GM12892 (cell line): ENCODE measurements at regions not wholly inside any gene's neighbourhood (a gene's known extent, or its start where the extent isn't known, plus 50 kb on each side); places are given as distances from the start of the nearest gene placed in this dataset.

Source experiments
- DNase-seq: peaks from one replicate; pipeline ENCODE4 v3.0.0; 2011; ENCODE audit not compliant: insufficient read length
- FAIRE-seq: peaks from 2 replicates; lab custom pipeline; 2011; peaks lifted over from hg19 to GRCh38; lab: Jason Lieb, UNC
- POLR2A ChIP-seq: IDR thresholded peaks from 2 replicates; pipeline ENCODE4 v1.6.1; 2011; ENCODE audit warnings: low read depth, low read length, control low read depth
- POLR2AphosphoS5 ChIP-seq: IDR thresholded peaks from 2 replicates; pipeline ENCODE4 v1.6.1; 2011; ENCODE audit warnings: low read depth, low read length, control low read depth
- TAF1 ChIP-seq: IDR thresholded peaks from 2 replicates; pipeline ENCODE4 v1.6.1; 2011; ENCODE audit warnings: low read depth, mild to moderate bottlenecking, control low read depth, low read length, borderline replicate concordance

DNA sequence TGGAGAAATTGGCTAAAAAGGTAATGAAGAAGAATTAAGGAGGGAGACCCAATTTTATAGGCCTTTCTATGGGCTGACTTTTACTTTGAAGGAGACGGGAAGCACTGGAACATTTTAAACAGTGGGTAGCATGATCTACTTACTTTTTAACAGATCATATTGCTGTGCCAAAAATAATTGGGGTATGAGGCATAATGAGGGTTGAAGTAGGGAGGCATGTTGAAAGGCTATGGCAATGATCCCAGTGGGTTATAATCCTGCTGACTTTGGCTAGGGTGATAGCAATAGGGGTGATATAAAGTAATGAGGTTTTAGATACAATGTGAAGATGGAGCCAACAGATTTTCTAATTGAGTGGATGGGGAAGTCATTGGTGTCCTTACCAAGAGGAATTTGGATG, 73.2 kb downstream of the GPR37 start:
- no peak for DNase-seq

GRCh38 chr7:124690840-124691239, 74.8 kb downstream of the GPR37 start:
- no peak for FAIRE-seq
- TF ChIP-seq TAF1 (no peak), POLR2A (no peak), POLR2AphosphoS5 (no peak)
- DNase-seq: no peak

More for the DNA sequence above, 73.2 kb downstream of the GPR37 start:
- TF ChIP-seq POLR2AphosphoS5 (no peak), TAF1 (no peak), POLR2A (no peak)
- FAIRE-seq: no peak

DNA sequence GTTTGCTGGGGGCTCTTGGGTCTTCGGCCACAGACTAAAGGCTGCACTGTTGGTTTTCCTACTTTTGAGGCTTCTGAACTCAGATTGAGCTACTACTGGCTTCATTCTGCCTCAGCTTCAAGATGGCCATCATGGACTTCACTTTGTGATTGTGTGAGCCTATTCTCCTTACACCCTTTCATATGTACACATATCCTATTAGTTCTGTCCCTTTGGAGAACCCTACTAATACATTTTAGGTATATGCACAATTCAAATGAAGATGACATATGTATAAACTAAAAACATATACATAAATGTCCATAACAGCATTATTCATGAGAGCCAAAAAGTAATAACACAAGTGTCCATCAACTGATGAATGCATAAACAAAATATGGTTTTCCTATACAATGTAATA, 75.7 kb downstream of the GPR37 start:
- TF ChIP-seq TAF1 (no peak), POLR2A (no peak), POLR2AphosphoS5 (no peak)
- FAIRE-seq (no peak), DNase-seq (no peak)

GRCh38 chr7:124689523-124689922, 76.1 kb downstream of the GPR37 start:
- FAIRE-seq (no peak), DNase-seq (no peak)
- TF ChIP-seq TAF1: no peak
- TF ChIP-seq POLR2AphosphoS5: no peak
- no peak for TF ChIP-seq POLR2A

DNA sequence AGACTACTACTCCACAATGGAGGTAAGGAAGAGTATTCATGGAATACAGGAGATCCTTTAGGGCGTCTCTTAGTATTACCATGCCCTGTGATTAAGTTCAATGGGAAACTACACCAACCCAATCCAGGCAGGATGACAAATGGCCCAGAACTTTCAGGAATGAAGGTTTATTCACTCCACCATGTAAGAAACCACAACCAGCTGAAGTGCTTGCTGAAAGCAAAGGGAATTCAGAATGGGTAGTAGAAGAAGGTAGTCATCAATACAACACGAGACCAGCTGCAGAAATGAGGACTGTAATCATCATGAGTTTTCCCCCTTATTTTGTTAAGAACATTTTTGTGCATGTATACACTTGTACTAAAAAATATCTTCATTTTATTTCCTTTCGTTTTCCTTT, 76.6 kb downstream of the GPR37 start:
- no peak for FAIRE-seq
- TF ChIP-seq POLR2A (no peak), TAF1 (no peak), POLR2AphosphoS5 (no peak)
- no peak for DNase-seq

DNA sequence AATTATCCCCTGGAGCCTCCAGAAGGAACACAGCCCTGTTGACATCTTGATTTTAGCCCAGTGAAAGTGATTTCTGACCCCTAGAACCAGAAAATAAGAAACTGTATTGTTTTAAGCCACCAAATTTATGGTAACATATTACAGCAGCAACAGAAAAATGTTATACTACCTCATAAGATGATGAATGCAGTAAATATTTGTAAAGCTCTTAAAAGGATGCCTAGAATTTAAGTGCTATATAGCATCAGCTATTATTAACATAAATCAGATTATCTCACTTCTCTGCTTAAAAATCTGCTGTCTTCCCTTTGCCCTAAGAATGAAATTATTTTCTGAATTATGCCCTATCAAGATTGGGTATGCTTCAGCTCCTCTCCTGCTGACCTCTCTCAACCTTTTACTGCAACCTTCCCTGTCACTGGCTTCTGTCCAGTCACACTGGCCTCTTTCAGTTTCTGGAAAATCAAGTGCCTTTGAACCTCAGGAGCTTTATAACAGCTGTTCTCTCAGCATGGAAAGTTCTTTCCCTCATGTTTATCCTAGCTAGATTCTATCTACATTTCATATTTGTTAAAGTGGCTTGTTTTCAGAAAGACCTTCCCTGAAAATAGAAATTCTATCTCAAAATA, 78.9 kb downstream of the GPR37 start:
- TF ChIP-seq POLR2A (no peak), POLR2AphosphoS5 (no peak), TAF1 (no peak)
- no peak for FAIRE-seq
- DNase-seq: no peak

- no peak for FAIRE-seq
- no peak for DNase-seq
- TF ChIP-seq POLR2A: no peak
- TF ChIP-seq POLR2AphosphoS5: no peak
- TF ChIP-seq TAF1: no peak
Observed at GRCh38 chr7:124681946-124682345, 83.6 kb downstream of the GPR37 start.

- DNase-seq: no peak
- FAIRE-seq: no peak
- TF ChIP-seq POLR2A (no peak), TAF1 (no peak), POLR2AphosphoS5 (no peak)
Observed at GRCh38 chr7:124680304-124680703, 85.3 kb downstream of the GPR37 start.

DNA sequence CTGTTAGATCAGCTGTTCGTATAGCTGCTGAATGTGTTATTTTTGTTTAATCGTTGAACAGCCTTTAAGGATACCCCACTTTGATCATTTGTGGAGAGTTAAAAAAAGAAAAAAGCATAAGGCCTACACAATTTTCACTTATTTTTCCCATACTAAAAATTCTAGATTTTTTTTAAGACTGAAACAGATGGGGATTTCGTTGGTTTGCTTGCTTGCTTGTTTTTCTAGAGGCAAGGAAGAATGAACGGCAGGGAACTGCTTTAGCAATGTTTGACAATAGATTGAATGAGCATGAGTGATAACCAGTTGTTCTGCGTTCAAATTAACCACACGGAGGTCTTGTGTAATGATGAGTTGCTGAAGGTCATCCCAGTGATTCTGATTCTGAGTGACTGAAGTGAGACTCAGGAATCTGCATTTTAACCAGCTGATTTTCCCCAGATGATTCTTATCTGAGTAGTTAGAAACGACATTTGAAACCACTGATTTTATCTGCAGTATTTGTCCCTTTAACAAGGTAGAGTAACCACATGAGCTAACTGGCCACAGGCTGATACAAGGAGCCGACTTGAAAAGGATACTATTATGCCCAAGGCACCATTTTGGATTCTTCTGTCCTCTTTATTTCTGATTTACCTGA, 85.9 kb downstream of the GPR37 start:
- FAIRE-seq (no peak), DNase-seq (no peak)
- TF ChIP-seq POLR2AphosphoS5: no peak
- no peak for TF ChIP-seq POLR2A
- TF ChIP-seq TAF1: no peak

DNA sequence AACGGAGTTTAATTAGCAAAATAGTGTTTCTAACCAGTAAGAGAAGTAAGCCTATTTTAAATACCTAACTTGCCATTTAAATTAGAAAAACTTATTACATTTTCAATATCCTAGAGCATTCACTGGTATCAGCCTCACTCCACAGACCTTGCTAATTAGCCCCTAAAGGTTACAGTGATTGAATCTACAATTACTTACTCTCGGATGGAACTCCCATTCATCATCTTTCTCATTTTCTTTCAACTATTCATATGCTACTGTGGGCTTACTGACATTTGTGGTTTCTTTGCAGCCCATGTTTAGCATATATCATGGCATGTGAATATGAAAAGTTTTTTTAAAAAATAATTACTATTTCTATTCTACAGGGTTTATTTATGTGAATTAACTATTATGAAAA, 86.4 kb downstream of the GPR37 start:
- FAIRE-seq (no peak), DNase-seq (no peak)
- TF ChIP-seq POLR2AphosphoS5: no peak
- TF ChIP-seq POLR2A: no peak
- TF ChIP-seq TAF1: no peak

DNA sequence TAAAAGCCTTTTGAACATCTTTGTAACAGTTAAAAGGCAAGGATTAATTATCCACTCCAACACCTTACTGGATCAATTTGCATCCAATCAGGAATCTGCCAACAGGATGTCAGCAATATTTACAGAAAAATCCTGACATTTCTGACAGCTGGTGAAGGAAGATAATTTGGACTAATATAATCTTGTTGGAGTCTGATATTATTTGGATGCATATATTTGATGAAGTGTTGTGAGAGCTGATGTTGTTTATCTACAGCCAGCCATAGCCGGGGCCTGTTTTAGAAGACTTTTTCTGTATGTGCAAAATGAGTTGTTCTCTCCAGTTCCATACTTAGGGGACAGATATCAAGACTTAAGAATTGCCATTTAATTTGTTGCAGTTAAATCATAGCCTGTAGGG, 91.1 kb downstream of the GPR37 start:
- TF ChIP-seq POLR2A: no peak
- no peak for TF ChIP-seq POLR2AphosphoS5
- no peak for TF ChIP-seq TAF1
- FAIRE-seq: no peak
- no peak for DNase-seq

DNA sequence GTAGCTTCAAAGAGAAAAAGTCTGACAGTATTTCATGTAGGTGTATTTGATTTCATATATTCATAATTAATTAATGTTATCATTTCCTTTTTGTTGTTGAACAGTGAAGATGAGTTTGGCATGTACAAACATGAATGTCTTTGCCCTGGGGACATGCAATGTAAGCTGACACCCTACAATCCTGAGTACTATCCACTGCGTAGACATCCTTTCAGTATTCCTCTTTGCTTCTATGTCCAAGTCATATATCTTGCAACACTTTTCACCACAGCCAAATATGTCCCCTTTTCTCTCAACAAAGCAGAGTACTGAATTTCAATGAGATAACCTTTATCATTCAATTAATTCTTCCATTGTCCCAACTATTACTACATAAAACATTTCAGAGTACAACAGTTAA, 93.6 kb downstream of the GPR37 start:
- DNase-seq (no peak), FAIRE-seq (no peak)
- TF ChIP-seq POLR2A (no peak), POLR2AphosphoS5 (no peak), TAF1 (no peak)
